H1 (cell line): ENCODE measurements at regions not wholly inside any gene's neighbourhood (a gene's known extent, or its start where the extent isn't known, plus 50 kb on each side); places are given as distances from the start of the nearest gene placed in this dataset.

Experiments
- CHD7 ChIP-seq: fragments of 300-600 bp; sonication (generic); IDR thresholded peaks from 2 replicates; pipeline ENCODE4 v1.7.1; 2012; ENCODE audit warnings: low read length, moderate library complexity, mild to moderate bottlenecking, inconsistent platforms; ENCODE audit not compliant: insufficient replicate concordance
- JUND ChIP-seq: IDR thresholded peaks from 2 replicates; pipeline ENCODE4 v1.6.1; 2011; ENCODE audit warnings: mild to moderate bottlenecking, improper control_type of control experiment, low read length
- RAD21 ChIP-seq, 2 experiments: IDR thresholded peaks in 1 of 2; conservative IDR thresholded peaks in 1 of 2; 2 replicates each; pipeline ENCODE4 v1.6.1; 2011; ENCODE audit warnings: low read depth in 2 of 2, low read length in 2 of 2, improper control_type of control experiment in 1 of 2, inconsistent platforms in 1 of 2, mild to moderate bottlenecking in 1 of 2, moderate library complexity in 1 of 2

- no peak for TF ChIP-seq CHD7
- TF ChIP-seq JUND = no peak
- no peak for TF ChIP-seq RAD21 (IDR thresholded peaks at IDR 0.05 in 1 of 2, conservative IDR thresholded peaks at IDR 0.05 in 1 of 2; ENCODE audit: low read depth in 2 of 2, low read length in 2 of 2)
- TF ChIP-seq, all 59 proteins: peak for 0
Measured at GRCh38 chr1:78222225-78222959, 176.6 kb downstream of the GIPC2 start (continued).
